Thyroid gland (tissue), 4 donors: ENCODE measurements at regions not wholly inside any gene's neighbourhood (a gene's known extent, or its start where the extent isn't known, plus 50 kb on each side); places are given as distances from the start of the nearest gene placed in this dataset.

Source experiments
- POLR2A ChIP-seq, 2 donors: fragments of 450-650 bp; IDR thresholded peaks; one replicate each; pipeline ENCODE4 v1.6.1; 2017; ENCODE audit warnings: antibody characterized with exemption in 2 of 2, mild to moderate bottlenecking in 2 of 2, moderate library complexity in 1 of 2
- TF ChIP-seq, protein P1 (sequence below), 6 experiments: fragments of 200-600 bp in 3 of 6; fragments of 450-650 bp in 3 of 6; sonication (generic) in 3 of 6; IDR thresholded peaks; one replicate each; pipeline ENCODE4 v1.5.1; 2016 to 2019; ENCODE audit warnings: antibody characterized with exemption in 6 of 6, mild to moderate bottlenecking in 2 of 6, inconsistent platforms in 1 of 6, moderate library complexity in 1 of 6

DNA sequence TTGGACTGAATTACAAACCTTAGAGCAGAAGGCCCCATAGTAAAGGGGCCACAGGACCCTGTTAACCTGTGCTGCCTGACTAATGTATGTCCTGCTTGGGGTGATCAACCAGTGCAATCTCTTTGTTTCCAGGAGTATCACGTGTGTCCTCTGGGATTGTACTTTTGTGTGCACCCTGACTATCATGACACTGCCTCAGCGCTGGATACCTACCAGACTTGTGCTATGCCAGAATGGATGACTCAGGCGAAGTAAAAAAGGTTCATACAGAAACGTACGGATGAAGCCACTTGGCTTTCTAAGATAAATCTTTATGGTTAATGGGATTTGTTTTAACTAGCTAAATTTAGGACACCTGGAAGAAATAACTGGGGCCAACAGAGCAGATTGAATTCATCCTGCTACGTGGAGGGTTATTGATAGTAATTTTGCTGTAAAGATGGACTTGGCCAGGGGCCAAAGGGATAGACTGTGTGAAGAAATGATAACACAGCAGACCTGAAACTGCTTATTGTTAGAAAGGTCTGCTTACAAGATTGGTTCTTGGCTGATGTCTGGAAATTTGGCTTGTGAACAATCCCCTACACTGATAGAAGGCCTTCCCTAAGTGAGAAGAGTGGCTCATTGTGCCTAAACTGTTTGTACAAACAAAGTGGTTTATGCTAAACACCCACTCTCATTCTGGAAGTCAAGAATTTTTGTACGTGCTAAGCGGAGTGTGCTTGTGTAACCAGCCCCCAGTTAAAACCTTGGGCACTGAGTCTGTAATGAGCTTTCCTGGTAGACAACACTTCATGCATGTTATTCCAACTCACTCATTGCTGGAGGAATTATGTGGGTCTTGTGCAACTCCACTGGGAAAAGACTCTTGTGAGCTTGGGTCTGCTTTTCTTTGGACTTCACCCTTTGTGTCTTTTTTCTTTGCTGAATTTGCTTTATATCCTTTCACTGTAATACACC, 750.5 kb upstream of the HTR2C start:
- TF ChIP-seq, protein P1, sequence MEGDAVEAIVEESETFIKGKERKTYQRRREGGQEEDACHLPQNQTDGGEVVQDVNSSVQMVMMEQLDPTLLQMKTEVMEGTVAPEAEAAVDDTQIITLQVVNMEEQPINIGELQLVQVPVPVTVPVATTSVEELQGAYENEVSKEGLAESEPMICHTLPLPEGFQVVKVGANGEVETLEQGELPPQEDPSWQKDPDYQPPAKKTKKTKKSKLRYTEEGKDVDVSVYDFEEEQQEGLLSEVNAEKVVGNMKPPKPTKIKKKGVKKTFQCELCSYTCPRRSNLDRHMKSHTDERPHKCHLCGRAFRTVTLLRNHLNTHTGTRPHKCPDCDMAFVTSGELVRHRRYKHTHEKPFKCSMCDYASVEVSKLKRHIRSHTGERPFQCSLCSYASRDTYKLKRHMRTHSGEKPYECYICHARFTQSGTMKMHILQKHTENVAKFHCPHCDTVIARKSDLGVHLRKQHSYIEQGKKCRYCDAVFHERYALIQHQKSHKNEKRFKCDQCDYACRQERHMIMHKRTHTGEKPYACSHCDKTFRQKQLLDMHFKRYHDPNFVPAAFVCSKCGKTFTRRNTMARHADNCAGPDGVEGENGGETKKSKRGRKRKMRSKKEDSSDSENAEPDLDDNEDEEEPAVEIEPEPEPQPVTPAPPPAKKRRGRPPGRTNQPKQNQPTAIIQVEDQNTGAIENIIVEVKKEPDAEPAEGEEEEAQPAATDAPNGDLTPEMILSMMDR (IDR thresholded peaks at IDR 0.05) = no peak
- no peak for TF ChIP-seq POLR2A (IDR thresholded peaks at IDR 0.05)
